ENCODE measurements at regions not wholly inside any gene's neighbourhood (a gene's known extent, or its start where the extent isn't known, plus 50 kb on each side); places are given as distances from the start of the nearest gene placed in this dataset.

GRCh38 chr10:113420057-113420732, 132.7 kb upstream of the HABP2 start:
- no peak for TF ChIP-seq CTCF (conservative IDR thresholded peaks at IDR 0.05)
- no peak for TF ChIP-seq EZH2 (IDR thresholded peaks at IDR 0.05; ENCODE audit: low read depth)

Measured in PC-9 (cell line).